ENCODE measurements at regions not wholly inside any gene's neighbourhood (a gene's known extent, or its start where the extent isn't known, plus 50 kb on each side); places are given as distances from the start of the nearest gene placed in this dataset.

- peaks cover 13% of the 10 kb centered on the region for H3K4me1 Mint-ChIP-seq
- no peaks in the 10 kb centered on the region for H3K36me3 Mint-ChIP-seq
- no peaks in the 10 kb centered on the region for H4K20me1 ChIP-seq (ENCODE audit: insufficient read depth, low read length)
- H3K79me2 ChIP-seq (ENCODE audit: insufficient read depth, low read length), result no peaks in the 10 kb centered on the region
- H3K9me3 ChIP-seq (replicated peaks in 1 of 2; ENCODE audit: control insufficient read depth in 1 of 2, insufficient read depth in 1 of 2, low read length in 2 of 2), result no peaks in the 10 kb centered on the region
- no peak overlapping the region for H2AFZ ChIP-seq (ENCODE audit: insufficient read depth, low read depth, low read length, poor library complexity, severe bottlenecking)
- TF ChIP-seq CTCF (IDR thresholded peaks at IDR 0.05), result no peak
- no peak overlapping the region for H3K4me3 ChIP-seq (replicated peaks in 1 of 3; ENCODE audit: low read depth in 2 of 3, low read length in 3 of 3)
- peaks cover 0 to 7% (median 0%) of the 10 kb centered on the region in 7 donors for H3K9me3 Mint-ChIP-seq
- 76% methylated on average over 3 of the region's 5 CpGs for WGBS (ENCODE audit: insufficient coverage)
- no peaks in the 10 kb centered on the region for H3K4me1 ChIP-seq (ENCODE audit: control insufficient read depth in 1 of 2, insufficient read depth in 2 of 2, low read length in 2 of 2)
- no peak overlapping the region for H3K4me2 ChIP-seq (replicated peaks; ENCODE audit: extremely low read depth, low read length, poor library complexity, severe bottlenecking)
- no peaks in the 10 kb centered on the region for H3K36me3 ChIP-seq (replicated peaks in 1 of 2; ENCODE audit: control insufficient read depth in 1 of 2, insufficient read depth in 2 of 2, low read length in 2 of 2)
- intact Hi-C loops (cut with micrococcal nuclease), result no loop called here
- no peak for DNase-seq
- peaks cover 16 to 22% (median 19%) of the 10 kb centered on the region in 3 donors for H3K27me3 Mint-ChIP-seq (ENCODE audit: low read depth in 3 of 3)
- no peak overlapping the region for H3K4me3 Mint-ChIP-seq
- H3K27ac ChIP-seq (ENCODE audit: low read depth in 1 of 2, low read length in 2 of 2), result no peak overlapping the region
- no peak overlapping the region for H3K27ac Mint-ChIP-seq
- H3K9ac ChIP-seq (ENCODE audit: insufficient read depth, low read length, poor library complexity, severe bottlenecking), result no peak overlapping the region
- H3K27me3 ChIP-seq (ENCODE audit: control insufficient read depth in 2 of 2, insufficient read depth in 2 of 2, low read length in 2 of 2), result no peaks in the 10 kb centered on the region
Observed at GRCh38 chr11:45459491-45459890, 173.3 kb upstream of the SYT13 start.

- DNase-seq, result no peak
- no peak for TF ChIP-seq CTCF (IDR thresholded peaks at IDR 0.05)
- no peak overlapping the region for H3K4me3 ChIP-seq (replicated peaks in 1 of 3; ENCODE audit: low read depth in 2 of 3, low read length in 3 of 3)
- no peaks in the 10 kb centered on the region for H4K20me1 ChIP-seq (ENCODE audit: insufficient read depth, low read length)
- H3K79me2 ChIP-seq (ENCODE audit: insufficient read depth, low read length), result no peaks in the 10 kb centered on the region
- Mint-ChIP-seq H3K27me3 (ENCODE audit: low read depth in 3 of 3) (peaks cover 16 to 20% (median 16%) of the 10 kb centered on the region in 3 donors), H3K9me3 (peaks cover 0 to 7% (median 0%) of the 10 kb centered on the region in 7 donors), H3K4me1 (peaks cover 13% of the 10 kb centered on the region), H3K36me3 (no peaks in the 10 kb centered on the region), H3K4me3 (no peak overlapping the region), H3K27ac (no peak overlapping the region)
- intact Hi-C loops (cut with micrococcal nuclease), result no loop called here
- no peaks in the 10 kb centered on the region for H3K27me3 ChIP-seq (ENCODE audit: control insufficient read depth in 2 of 2, insufficient read depth in 2 of 2, low read length in 2 of 2)
- H3K4me2 ChIP-seq (replicated peaks; ENCODE audit: extremely low read depth, low read length, poor library complexity, severe bottlenecking), result no peak overlapping the region
- H3K9ac ChIP-seq (ENCODE audit: insufficient read depth, low read length, poor library complexity, severe bottlenecking), result no peak overlapping the region
- WGBS (ENCODE audit: insufficient coverage), result 95% methylated on average over 3 of the region's 4 CpGs
- H3K9me3 ChIP-seq (replicated peaks in 1 of 2; ENCODE audit: control insufficient read depth in 1 of 2, insufficient read depth in 1 of 2, low read length in 2 of 2), result no peaks in the 10 kb centered on the region
- no peaks in the 10 kb centered on the region for H3K36me3 ChIP-seq (replicated peaks in 1 of 2; ENCODE audit: control insufficient read depth in 1 of 2, insufficient read depth in 2 of 2, low read length in 2 of 2)
- H2AFZ ChIP-seq (ENCODE audit: insufficient read depth, low read depth, low read length, poor library complexity, severe bottlenecking), result no peak overlapping the region
- H3K4me1 ChIP-seq (ENCODE audit: control insufficient read depth in 1 of 2, insufficient read depth in 2 of 2, low read length in 2 of 2), result no peaks in the 10 kb centered on the region
- H3K27ac ChIP-seq (ENCODE audit: low read depth in 1 of 2, low read length in 2 of 2), result no peak overlapping the region
Observed at GRCh38 chr11:45458269-45458668, 172.1 kb upstream of the SYT13 start.
